ENCODE measurements at regions not wholly inside any gene's neighbourhood (a gene's known extent, or its start where the extent isn't known, plus 50 kb on each side); places are given as distances from the start of the nearest gene placed in this dataset.

- no peak for DNase-seq
Observed at GRCh38 chr4:178856139-178856800, 1414.0 kb upstream of the AGA start.

DNA sequence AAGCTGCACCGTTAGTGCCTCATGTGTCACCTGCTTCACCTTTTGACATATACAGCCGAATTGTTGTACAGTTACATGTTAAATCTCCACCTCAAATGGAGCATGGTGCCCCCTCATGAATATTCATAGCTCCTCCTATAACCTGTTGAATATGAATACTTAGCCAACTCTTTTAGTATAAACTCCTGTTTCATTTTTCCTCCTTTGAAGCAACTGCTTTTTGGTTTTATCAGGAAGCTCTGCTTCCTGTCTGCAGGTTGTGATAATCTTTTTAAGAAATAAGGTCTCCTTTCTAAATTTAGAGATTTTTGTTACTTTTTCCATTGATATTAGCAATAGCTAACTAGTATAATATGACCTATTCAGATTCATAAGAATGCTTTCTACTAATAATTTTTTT, 1429.2 kb upstream of the AGA start:
- no peak for DNase-seq

GRCh38 chr4:178881937-178882336, 1439.7 kb upstream of the AGA start:
- DNase-seq = no peak

- DNase-seq = no peak
Observed at GRCh38 chr4:178894126-178894525, 1451.9 kb upstream of the AGA start.

DNA sequence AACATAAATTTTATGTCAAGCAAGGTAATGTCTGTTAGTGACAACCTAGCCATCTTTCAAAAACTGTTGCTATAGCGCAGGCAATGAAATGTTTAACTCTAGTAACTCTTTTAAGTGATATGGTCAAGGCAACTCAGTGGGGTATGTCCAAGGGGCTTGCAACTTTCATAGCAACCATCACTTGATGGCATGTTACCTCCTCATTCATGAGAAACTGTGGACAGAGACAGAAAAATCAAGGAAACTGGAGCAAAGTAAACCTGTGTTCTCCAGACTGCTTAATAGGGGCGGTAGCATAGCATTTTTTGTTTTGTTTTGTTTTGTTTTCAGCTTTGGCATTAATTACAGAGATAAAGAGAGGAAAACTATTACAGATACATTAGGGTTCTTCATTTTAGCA, 1456.8 kb upstream of the AGA start:
- no peak for DNase-seq

- DNase-seq = no peak
Observed at GRCh38 chr4:178917756-178918155, 1475.5 kb upstream of the AGA start.

- DNase-seq = no peak
Observed at GRCh38 chr4:178937130-178937529, 1494.9 kb upstream of the AGA start.

DNA sequence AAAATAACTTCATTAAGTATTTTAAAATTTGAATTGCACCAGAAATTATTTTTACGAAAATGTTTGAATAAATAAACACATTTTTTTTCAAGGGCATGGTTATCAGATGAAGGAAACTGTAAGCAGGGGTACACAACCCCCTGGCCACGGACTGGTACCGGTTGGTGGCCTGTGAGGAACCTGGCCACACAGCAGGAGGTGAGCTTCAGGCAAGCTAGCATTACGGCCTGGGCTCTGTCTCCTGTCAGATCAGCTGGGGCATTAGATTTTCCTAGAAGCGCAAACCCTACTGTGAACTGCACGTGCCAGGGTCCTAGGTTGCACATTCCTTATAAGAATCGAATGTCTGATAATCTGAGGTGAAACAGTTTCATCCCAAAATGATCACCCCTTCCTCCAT, 1499.7 kb upstream of the AGA start:
- DNase-seq = no peak

- no peak for DNase-seq
Observed at GRCh38 chr4:178953447-178954120, 1511.3 kb upstream of the AGA start.

- no peak for DNase-seq
Observed at GRCh38 chr4:178955614-178956013, 1513.4 kb upstream of the AGA start.

- DNase-seq = no peak
Observed at GRCh38 chr4:178958725-178959440, 1516.6 kb upstream of the AGA start.

DNA sequence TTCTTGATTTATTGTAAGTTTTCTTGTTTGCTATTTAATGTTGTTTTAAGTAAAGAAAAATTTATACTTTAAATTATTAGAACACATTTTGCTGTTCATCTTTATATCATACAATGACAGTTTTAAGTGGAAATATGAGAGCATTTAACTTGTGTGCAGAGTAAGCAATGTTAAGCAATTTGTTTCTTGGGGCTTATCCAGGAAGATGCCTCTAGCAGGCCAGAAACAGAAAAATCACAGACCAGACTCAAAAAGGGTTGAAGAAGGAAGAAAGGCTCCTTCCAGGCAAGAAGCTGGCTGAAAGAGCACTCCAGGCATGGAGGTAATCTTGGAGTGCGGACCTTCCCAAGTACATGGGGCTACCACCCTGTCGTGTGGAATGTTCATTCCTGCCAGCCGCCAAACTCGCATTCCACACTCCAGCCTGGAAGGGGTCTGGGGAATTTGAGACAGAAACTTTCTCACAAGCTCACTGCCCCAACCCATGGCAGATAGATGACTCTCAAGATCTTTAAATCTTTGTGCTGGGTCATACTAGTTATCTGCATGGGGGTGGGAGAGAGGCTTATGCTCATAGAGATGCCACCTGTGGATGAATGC, 1521.3 kb upstream of the AGA start:
- no peak for DNase-seq

- no peak for DNase-seq
Observed at GRCh38 chr4:178966644-178967043, 1524.4 kb upstream of the AGA start.

DNA sequence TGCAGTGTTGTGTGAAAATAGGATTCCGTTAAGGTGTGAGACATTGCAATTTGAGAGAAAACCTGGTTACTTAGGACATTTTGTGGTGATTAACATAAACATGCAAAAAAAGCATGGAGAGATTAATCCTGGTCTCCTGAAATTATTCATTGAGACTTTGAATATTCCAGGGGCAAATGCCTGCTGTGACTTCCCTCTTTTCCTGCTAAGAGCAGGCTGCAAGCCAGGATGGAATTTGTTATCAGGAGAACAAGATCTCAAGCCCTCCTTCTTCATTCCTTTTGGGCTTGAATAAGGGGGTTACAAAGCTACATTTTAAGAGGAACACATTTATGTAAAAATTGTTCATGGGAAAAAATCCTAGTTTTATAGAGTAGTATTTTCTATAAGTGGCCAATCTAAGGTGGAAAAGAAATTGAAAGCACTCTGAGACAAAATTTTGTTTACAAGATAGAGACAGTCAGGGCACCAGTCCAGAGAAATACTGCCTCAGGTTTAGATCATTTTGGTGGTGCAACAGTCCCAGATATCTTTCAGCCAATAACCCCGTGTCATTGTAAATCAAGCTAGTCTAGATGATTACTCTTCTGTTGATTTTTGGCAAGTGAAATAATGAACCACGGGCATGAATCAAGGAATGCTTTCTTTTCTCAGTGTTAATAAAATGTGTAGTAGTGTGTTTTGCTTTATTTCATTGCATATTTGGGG, 1528.3 kb upstream of the AGA start:
- no peak for DNase-seq

DNA sequence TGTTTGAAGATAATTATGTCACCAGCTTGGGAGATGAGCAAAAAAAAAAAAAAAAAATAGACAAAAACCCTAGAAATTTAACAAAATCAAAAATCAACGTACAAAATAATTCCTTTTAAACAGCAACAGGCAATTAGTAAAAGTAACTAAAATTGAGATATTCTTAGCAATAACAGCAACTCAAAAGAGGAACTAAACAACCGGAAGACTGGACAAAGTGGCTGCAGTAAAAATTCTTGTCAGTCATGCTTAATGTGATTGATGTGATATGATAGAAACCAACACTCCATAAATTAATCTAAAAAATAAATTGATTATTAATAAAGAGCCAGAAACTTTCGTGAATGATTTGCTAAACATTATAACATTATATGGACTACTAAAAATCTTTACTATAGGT, 1534.6 kb upstream of the AGA start:
- DNase-seq = no peak

DNA sequence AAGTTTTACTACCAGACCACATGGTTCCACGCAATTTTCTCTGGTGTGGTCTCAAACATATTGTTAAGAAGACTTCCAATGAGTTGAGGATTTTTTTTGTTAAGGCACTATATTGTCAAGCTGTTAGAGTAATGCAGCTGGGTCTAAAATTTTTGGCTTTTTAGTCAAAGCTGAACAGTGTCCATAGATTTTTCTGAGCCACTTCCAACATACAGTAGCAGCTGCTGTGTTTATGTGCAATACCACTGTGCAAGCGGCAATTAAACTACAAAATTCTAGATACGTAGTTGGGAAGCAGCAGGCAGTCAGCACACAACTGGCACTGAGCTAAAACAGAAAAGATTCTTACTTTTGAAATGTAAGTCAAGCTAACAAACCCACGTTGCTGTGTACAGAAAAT, 1551.1 kb upstream of the AGA start:
- no peak for DNase-seq

- DNase-seq = no peak
Observed at GRCh38 chr4:179001918-179002317, 1559.7 kb upstream of the AGA start.

DNA sequence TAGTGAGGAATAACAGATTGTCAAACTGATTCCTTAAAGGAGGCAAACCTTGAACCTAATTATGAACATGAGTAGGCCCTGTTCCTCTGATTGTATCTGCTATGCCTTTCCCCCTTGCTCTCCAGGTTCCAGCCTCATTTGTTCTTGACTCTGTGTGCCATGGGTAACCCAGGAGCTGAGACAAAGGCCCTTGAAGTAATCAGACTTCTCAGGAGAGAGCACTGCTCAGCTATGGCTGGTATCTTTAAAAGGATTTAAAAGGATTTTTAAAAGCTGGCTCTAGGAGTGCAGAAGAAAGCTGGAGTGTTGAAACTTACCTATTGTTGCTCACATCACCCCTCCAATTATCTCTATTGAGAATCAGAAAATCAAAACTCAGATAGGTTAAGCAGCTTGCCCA, 1565.5 kb upstream of the AGA start:
- DNase-seq = no peak

DNA sequence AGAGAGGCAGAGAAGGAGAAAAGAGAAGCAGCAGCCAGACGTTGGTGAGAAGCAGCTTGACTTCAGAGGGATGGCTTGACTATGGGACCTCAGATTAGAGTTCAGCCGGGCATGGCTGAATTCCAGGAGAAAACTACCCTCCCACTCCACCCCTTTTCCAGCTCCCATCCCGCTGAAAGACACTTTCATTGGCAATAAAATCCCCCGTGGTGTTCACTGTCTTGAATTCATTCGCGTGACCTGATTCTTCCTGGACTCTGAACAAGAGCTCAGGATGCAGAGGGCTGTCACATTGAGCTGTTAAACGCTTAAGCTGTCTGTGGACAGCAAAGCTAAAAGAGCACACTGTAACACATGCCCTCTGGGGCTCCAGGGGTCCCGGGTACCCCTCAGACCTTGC, 1575.3 kb upstream of the AGA start:
- DNase-seq = no peak

DNA sequence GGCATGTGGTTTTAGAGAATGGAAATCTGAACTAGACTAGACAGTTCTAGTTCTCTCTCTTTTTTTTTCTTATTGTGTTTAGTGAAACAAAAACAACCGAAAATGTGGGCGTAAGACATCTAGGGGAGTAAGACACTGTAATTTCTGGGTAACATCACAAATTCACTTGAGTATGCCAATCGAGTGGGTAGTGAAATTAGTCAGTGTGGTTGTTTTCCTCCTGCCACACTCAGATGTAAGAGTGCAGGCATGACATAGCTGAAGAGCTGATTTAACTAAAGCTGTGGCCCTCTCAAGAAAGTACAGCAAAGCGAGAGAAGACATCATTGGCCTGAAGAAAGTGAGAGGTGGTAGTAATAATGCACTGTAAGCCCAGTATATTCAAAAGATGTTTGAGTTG, 1585.3 kb upstream of the AGA start:
- DNase-seq = no peak

DNA sequence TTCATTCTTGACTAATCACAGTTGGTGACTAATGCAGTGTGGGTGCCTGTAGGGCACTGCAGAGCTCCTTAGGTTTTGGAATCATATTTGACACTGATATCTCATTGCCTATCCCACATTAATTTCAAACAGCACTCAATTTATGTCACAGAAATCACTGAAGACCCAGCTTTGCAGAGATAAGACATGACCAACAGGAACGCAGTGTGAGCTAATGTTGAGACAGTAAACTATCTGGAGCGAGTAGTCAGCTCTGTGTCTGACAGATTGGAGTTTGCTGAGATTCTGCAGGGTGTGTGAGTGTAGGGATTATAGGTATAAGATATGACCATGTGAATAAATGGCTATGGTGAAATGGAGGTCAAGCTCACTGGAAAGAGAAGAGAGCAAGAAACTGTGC, 1586.1 kb upstream of the AGA start:
- DNase-seq = no peak

- DNase-seq = no peak
Observed at GRCh38 chr4:179029683-179030082, 1587.4 kb upstream of the AGA start.

GRCh38 chr4:179040259-179040658, 1598.0 kb upstream of the AGA start:
- peak; percentile 21 for DNase-seq
